ENCODE measurements at regions not wholly inside any gene's neighbourhood (a gene's known extent, or its start where the extent isn't known, plus 50 kb on each side); places are given as distances from the start of the nearest gene placed in this dataset.

DNA sequence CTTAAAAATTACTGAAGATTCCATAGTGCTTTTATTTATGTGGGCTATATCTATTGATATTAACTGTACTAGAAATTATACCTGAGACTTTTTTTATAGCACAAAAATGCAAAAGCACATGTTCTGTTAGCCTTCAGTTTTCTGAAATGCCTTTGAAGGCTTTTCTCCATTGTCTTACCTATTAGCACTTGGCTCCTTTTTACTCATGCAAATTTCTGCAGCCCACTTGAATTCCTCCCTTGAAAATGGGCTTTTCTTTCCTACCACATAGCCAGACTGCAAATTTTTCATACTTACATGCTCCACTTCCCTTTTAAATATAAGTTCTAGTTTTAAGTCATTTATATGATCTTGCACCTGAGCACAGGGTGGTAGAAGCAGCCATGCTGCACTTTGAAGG, 453.0 kb upstream of the TRIB2 start:
- TF ChIP-seq, protein P1, sequence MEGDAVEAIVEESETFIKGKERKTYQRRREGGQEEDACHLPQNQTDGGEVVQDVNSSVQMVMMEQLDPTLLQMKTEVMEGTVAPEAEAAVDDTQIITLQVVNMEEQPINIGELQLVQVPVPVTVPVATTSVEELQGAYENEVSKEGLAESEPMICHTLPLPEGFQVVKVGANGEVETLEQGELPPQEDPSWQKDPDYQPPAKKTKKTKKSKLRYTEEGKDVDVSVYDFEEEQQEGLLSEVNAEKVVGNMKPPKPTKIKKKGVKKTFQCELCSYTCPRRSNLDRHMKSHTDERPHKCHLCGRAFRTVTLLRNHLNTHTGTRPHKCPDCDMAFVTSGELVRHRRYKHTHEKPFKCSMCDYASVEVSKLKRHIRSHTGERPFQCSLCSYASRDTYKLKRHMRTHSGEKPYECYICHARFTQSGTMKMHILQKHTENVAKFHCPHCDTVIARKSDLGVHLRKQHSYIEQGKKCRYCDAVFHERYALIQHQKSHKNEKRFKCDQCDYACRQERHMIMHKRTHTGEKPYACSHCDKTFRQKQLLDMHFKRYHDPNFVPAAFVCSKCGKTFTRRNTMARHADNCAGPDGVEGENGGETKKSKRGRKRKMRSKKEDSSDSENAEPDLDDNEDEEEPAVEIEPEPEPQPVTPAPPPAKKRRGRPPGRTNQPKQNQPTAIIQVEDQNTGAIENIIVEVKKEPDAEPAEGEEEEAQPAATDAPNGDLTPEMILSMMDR (IDR thresholded peaks at IDR 0.05), result no peak
- TF ChIP-seq POLR2A (IDR thresholded peaks at IDR 0.05), result no peak
